ENCODE measurements at regions not wholly inside any gene's neighbourhood (a gene's known extent, or its start where the extent isn't known, plus 50 kb on each side); places are given as distances from the start of the nearest gene placed in this dataset.
"Not testable (repeated sequence)": the region's sequence is repeated elsewhere in the genome, so short reads cannot be mapped to it uniquely, and the experiment has no call there.

DNA sequence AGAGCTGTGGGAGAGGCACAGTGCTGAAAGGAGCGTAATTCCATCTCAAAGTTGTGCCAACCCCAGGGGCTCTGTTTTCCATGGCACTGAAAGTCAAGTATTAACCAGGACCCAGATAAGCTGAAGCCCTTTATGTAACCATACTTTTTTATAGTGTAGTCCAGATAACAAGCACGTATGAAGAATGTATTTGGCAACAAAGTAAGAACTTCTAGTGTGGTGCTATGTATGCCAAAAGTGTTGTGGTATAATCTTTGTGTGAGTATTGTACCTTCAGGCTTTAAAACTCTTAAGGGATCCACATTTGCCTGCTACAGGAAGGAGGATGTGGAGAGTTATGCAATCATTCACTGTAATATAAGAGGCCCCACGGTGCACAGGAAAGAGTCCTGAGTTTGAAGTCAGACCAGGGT is 129.4 kb downstream of the IBTK start:
- in situ Hi-C loops (cut with MboI; ENCODE audit: low pct_unique_long_range_greater_than_20kb, low sequenced_read_pairs, unreplicated experiment), result no loop called here
- TF ChIP-seq, protein P1, sequence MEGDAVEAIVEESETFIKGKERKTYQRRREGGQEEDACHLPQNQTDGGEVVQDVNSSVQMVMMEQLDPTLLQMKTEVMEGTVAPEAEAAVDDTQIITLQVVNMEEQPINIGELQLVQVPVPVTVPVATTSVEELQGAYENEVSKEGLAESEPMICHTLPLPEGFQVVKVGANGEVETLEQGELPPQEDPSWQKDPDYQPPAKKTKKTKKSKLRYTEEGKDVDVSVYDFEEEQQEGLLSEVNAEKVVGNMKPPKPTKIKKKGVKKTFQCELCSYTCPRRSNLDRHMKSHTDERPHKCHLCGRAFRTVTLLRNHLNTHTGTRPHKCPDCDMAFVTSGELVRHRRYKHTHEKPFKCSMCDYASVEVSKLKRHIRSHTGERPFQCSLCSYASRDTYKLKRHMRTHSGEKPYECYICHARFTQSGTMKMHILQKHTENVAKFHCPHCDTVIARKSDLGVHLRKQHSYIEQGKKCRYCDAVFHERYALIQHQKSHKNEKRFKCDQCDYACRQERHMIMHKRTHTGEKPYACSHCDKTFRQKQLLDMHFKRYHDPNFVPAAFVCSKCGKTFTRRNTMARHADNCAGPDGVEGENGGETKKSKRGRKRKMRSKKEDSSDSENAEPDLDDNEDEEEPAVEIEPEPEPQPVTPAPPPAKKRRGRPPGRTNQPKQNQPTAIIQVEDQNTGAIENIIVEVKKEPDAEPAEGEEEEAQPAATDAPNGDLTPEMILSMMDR (IDR thresholded peaks at IDR 0.05; ENCODE audit: extremely low read depth, insufficient read depth, missing control alignments), result no peak
- no peak for DNase-seq (ENCODE audit: low spot score)

DNA sequence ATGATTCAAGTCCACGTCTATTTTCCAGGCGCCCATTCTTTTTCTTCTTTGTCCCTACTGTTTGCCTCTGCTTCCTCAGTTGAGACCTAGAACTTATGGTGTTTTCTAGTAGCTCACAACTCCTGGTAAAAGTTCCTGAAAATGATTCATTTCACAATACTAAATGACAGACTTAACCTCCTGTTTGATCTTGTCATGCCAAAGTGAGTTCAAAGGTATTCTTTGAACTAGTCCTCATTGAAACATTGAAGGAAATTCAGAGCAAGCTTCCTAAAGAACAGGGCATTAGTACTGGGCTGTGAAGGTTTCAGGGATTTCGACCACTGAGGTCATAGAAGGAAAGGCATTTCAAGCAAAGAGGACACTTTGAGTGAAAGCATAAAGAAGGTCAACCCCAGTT is 132.8 kb downstream of the IBTK start:
- no peak for DNase-seq (ENCODE audit: low spot score)
- TF ChIP-seq, protein P1 (IDR thresholded peaks at IDR 0.05; ENCODE audit: extremely low read depth, insufficient read depth, missing control alignments), result no peak
- in situ Hi-C loops (cut with MboI; ENCODE audit: low pct_unique_long_range_greater_than_20kb, low sequenced_read_pairs, unreplicated experiment), result no loop called here

DNA sequence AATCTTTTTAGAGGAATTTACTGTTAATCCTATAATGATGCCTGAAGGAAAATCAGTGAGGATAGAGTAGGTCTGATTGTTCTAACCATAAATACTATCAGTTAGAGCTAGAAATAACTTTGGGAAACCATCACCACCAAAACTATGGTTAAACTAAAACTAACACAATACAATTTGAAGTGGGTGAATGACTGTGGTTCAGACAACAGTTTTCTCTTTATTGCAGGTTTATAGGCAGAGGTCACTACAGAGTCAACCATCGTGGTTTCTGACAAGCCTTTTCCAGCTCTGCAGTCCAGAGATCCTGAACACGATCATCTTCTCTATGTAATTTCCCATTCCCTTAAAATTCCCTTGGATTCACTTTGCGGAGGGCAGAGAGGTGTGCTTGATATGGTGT is 134.3 kb downstream of the IBTK start:
- TF ChIP-seq, protein P1 (IDR thresholded peaks at IDR 0.05; ENCODE audit: extremely low read depth, insufficient read depth, missing control alignments), result no peak
- no peak for DNase-seq (ENCODE audit: low spot score)
- in situ Hi-C loops (cut with MboI; ENCODE audit: low pct_unique_long_range_greater_than_20kb, low sequenced_read_pairs, unreplicated experiment), result no loop called here

DNA sequence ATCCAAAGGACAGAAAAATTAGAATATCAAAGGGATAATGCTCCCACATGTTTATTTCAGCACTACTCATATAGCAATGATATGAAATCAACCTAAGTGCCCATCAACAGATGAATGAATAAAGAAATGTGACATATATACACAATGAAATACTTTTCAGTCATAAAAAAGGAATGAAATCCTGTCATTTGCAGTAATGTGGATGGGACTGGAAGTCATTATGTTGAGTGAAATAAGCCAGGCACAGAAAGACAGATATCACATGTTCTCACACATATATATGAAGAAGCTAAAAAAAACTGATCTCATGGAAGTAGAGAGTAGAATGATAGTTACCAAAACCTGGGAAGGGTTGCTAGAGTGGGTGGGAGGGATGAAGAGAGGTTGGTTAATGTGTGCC is 135.7 kb downstream of the IBTK start:
- in situ Hi-C loops (cut with MboI; ENCODE audit: low pct_unique_long_range_greater_than_20kb, low sequenced_read_pairs, unreplicated experiment), result no loop called here
- TF ChIP-seq, protein P1 (IDR thresholded peaks at IDR 0.05; ENCODE audit: extremely low read depth, insufficient read depth, missing control alignments), result no peak
- DNase-seq (ENCODE audit: low spot score), result no peak

DNA sequence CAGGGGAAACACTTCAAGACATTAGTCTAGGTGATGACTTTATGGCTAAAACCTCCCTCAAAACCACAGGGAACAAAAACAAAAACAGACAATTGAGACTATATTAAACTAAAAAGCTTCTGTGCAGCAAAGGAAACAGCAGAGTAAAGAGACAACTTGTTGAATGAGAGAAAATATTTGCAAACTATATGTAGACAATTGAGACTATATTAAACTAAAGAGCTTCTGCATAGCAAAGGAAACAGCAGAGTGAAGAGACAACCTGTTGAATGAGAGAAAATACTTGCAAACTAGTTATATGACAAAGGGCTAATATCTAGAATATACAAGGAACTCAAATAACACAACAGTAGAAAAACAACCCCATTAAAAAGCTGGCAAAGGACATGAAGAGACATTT is 136.4 kb downstream of the IBTK start:
- DNase-seq (ENCODE audit: low spot score), result no peak
- in situ Hi-C loops (cut with MboI; ENCODE audit: low pct_unique_long_range_greater_than_20kb, low sequenced_read_pairs, unreplicated experiment), result no loop called here
- TF ChIP-seq, protein P1 (IDR thresholded peaks at IDR 0.05; ENCODE audit: extremely low read depth, insufficient read depth, missing control alignments), result no peak

DNA sequence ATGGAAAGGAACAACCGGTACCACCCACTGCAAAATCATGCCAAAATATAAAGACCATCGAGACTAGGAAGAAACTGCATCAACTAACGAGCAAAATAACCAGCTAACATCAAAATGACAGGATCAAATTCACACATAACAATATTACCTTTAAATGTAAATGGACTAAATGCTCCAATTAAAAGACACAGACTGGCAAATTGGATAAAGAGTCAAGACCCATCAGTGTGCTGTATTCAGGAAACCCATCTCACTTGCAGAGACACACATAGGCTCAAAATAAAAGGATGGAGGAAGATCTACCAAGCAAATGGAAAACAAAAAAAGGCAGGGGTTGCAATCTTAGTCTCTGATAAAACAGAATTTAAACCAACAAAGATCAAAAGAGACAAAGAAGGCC is 144.4 kb downstream of the IBTK start:
- DNase-seq (ENCODE audit: low spot score), result not testable (repeated sequence)

DNA sequence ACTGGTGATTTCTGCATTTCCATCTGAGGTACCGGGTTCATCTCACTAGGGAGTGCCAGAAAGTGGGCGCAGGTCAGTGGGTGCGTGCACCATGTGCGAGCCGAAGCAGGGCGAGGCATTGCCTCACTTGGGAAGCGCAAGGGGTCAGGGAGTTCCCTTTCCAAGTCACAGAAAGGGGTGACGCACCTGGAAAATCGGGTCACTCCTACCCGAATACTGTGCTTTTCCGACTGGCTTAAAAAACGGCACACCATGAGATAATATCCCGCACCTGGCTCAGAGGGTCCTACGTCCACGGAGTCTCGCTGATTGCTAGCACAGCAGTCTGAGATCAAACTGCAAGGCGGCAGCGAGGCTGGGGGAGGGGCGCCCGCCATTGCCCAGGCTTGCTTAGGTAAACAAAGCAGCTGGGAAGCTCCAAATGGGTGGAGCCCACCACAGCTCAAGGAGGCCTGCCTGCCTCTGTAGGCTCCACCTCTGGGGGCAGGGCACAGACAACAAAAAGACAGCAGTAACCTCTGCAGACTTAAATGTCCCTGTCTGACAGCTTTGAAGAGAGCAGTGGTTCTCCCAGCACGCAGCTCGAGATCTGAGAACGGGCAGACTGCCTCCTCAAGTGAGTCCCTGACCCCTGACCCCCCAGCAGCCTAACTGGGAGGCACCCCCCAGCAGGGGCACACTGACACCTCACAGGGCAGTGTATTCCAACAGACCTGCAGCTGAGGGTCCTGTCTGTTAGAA is 146.0 kb downstream of the IBTK start:
- in situ Hi-C loops (cut with MboI; ENCODE audit: low pct_unique_long_range_greater_than_20kb, low sequenced_read_pairs, unreplicated experiment); DNase-seq (ENCODE audit: low spot score): not testable (repeated sequence)

More for the DNA sequence above, 144.4 kb downstream of the IBTK start:
- in situ Hi-C loops (cut with MboI; ENCODE audit: low pct_unique_long_range_greater_than_20kb, low sequenced_read_pairs, unreplicated experiment), result not testable (repeated sequence)

DNA sequence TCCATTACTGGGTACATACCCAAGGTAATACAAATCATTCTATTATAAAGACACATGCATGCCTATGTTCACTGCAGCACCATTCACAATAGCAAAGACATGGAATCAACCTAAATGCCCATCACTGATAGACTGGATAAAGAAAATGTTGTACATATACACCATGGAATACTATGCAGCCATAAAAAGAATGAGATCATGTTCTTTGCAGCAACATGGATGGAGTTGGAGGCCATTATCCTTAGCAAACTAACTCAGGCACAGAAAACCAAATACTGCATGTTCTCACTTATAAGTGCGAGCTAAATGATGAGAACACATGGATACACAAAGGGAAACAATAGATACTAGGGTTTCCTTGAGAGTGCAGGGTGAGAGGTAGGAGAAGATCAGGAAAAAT is 146.8 kb downstream of the IBTK start:
- in situ Hi-C loops (cut with MboI; ENCODE audit: low pct_unique_long_range_greater_than_20kb, low sequenced_read_pairs, unreplicated experiment); DNase-seq (ENCODE audit: low spot score): not testable (repeated sequence)
